ENCODE measurements at regions not wholly inside any gene's neighbourhood (a gene's known extent, or its start where the extent isn't known, plus 50 kb on each side); places are given as distances from the start of the nearest gene placed in this dataset.

GRCh38 chr3:104168386-104168785 is 1198.3 kb upstream of the ALCAM start (continued):
- TF ChIP-seq CEBPB (IDR thresholded peaks at IDR 0.05; ENCODE audit: low read depth, low read length) (no peak), TCF12 (IDR thresholded peaks at IDR 0.05; ENCODE audit: low read depth, low read length) (no peak), EGR1 (IDR thresholded peaks at IDR 0.05; ENCODE audit: borderline replicate concordance, low read depth, low read length) (no peak), CBX8 (IDR thresholded peaks at IDR 0.05; ENCODE audit: borderline replicate concordance, low read depth, low read length) (no peak)
